ENCODE measurements at regions not wholly inside any gene's neighbourhood (a gene's known extent, or its start where the extent isn't known, plus 50 kb on each side); places are given as distances from the start of the nearest gene placed in this dataset.

DNA sequence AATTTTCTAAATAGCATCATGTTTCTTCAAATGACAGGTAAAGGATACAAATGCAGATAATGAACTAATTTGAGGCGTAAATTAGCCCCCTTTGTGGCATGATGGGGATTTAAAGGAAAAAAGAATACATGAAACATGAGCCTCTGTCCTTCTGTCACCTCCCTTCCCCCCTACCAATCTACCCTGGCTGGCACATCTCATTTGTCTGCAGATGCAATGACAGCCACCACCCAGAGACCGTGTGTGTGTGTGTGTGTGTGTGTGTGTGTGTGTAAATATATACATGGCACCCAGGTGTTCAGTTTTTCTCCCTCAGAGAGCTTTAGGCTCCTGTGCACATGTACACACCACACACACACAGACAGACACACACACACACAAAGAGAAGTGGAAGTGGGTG lies 451.1 kb downstream of the RWDD3 start:
- DNase-seq, result no peak

DNA sequence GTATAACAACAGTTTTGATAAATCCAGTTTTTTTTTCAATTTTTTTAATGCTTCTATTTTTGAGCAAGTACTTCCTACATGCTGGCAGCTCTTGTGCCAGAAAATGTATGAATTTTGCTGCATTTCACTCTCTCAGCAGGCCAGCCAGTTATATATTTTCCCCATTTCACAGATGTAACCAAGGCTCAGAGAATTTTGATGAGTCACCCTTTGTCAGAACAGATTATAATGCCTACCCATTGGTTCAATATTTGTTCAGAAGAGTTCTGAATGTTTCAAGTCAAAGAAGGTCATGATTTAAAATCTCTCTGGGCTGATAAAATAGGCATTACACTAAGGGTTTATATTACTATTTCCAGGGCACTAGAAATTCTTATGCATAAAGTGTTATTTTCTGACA lies 452.2 kb downstream of the RWDD3 start:
- no peak for DNase-seq

DNA sequence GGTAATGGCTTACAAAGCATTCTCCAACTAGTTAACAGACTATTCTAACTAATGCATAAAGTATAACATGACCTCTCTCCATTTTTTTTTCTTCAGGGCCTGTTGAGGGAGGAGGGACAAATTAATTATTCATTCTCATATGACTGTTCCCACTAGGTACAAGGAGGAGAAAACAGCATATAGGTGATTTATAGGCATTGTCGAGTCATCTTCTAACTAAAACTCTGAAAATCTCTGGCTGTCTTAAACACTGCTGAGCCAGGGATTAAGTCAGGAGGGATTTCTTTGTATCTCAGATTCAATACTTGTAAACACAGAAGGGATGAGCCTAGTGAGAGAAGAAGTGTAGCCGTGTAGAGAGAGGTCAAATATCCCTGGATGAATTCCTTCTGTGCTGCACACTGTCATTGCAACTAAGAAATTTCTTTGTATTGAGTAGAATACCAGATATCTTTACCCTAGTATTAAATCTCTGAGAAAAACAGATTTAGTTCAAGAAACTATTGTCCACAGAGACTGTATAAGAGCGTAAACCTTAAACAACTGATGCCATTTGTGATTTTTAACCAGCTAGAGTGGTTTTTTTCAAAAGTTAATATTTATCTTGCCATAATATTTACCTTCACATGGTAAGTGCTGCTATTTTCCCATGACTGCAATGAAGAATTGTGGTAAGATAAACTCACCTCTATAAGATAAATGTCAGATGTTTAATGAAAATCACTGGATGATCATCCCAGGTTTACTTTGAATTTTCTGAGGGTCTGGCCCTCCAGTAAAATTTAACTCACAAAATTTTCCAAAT lies 465.3 kb downstream of the RWDD3 start:
- no peak for DNase-seq

DNA sequence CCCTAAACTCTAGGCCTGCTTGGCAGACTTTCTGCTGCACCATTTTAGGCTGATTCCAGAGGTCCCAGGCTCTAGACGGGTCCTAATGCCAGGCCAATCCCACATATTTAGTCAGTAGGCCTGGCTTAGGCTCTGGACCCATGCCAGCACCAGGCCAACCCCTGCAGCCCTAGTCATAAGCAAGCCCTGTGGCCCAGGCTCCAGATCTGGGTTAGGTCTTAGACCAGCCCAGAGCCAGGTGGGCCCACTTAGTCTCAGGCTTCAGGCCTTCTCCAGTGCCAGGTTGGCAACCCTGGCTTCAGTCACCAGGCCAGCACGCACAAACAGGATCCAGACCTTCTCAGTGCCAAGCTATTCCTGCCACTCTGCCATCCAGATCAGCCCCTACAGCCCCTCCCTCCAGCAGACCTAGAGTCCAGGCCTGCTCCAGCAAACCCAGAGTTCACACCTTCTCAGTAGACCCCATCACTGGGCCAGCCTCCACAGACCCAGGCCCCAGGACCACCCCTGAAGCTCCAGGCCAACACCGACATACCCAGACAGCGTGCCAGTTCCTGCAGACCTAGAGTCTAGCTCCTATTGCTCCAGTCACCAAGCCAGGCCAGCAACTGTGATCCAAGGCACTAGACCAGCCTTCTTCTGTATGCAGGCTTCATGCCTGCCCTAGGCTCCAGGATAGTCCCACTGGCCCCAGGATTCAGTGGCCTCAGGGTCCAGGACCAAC lies 467.6 kb downstream of the RWDD3 start:
- no peak for DNase-seq

DNA sequence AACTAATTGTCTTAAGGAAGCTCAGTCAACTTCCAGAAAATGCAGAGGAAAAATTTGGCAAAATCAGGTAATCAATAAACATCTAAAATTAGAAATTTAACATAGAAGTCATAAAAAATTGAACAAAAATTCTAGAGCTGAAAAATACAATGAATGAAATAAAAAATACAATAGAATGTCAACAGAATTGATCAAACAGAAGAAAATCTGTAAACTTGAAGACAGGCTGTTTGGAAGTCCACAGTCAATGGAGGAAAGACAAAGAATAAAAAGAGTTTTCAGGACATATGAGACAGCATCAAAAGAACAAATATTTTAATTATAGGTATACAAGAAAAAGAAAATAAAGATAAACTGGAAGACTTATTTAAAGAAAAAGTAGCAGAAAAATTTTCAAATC lies 469.0 kb downstream of the RWDD3 start:
- DNase-seq, result no peak

DNA sequence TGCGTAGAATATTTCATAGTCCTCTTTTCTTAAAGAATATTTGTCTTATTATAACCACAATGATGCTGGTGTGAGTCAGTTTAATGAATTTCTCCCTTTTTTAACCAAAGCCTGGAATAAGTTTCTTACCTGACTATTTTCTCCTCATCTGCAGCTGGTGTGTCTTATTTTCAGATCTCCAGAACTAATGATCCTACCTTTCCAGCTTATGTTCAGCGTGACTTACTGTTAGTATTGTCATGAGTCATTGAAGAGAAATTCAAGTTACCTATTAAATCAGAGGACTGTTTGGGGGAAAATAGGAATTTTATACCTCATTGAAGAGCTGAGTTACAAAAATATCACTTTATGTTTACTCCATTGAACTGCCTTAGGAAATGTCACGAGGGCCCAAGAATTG lies 482.1 kb downstream of the RWDD3 start:
- no peak for DNase-seq

DNA sequence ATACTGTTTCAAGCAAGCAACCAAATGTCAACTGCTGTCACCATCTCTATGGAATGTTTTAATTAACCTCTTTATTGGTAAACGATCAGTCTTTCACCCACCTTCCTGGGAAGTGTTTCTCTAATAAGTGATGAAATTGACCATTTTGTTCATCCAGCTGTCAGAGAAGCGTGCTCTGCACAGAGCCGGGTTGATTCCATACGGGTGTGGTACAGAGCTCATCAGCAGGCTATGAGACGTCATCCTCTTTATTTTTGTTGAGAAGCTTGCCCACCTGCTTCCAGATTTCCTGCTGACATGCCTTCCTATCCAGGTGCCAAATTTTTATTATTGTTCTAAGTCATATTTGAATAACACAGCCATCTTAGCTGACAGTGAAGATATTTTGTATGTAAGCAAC lies 482.5 kb downstream of the RWDD3 start:
- DNase-seq, result no peak

DNA sequence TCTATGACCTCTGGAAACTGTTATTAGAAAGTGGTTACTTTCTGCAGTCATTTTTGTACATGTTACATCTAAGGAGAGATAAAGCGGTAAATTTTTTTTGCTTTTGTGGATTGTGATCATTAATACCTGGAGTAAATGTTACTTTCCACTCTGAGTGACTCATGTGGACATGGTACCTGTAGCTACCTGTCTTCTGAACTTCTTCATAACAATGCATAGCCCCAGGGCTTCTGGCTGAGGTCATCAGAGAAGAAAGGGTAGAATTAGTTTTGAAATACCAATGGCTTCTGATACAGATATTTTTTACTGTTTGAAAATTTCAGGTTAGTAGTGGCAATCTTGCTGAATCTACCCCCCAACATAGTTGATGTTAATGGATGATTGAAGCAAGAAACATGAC lies 489.3 kb downstream of the RWDD3 start:
- DNase-seq, result no peak

DNA sequence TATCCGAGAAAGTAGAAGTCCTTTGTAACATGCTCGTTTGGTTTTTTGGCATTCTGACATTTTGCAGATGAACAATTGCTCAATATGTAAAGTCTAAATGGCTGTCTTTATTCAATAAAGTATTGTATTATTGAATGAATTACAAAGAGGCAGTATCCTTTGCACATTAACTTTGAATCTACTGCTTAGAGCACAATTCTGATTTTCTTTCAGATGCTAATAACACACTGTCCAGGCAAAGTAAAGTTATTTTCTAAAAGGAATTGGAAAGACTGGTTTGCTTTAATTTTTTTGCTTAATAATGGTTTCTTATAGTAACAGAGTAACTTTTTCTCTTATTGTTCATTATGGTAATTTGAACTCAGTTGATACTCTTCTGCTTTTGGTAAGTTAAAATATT lies 494.8 kb downstream of the RWDD3 start:
- no peak for DNase-seq

DNA sequence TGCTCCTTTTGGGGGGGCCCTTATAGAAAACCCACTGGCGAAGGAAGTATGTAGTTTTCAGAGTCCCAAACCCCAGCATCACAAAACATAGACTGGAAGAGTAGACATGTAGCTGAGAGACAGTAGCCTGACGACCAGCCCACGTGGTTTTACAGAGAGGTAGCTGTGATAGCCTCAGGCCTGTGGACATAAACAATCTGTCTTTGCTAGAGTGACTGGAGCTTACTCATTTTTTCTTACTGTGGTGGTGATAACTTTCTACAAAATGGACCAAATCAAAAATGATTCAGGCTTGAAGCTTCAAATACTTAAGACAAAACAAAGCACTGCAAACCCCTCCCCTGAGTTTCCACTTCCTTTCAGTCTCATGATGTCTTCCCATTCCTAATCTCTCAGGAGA lies 497.0 kb downstream of the RWDD3 start:
- DNase-seq, result no peak

DNA sequence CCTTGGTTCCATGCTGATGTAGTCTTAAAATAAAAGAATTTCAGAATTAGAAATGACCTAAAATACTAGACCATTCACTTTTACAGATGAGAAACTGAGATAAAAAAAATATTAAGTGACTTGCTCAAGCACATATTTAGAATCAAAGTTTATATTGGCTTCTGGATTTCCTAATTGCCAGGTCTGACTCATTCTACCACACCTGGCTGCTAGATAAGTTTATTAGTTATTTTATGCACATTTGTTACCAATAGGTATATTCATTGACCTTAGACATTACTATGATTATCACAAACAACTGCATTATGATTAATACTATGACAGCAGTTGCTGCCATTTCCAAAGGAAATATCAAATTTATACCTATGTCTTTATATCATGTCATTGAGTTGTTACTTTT lies 497.5 kb downstream of the RWDD3 start:
- DNase-seq, result no peak

DNA sequence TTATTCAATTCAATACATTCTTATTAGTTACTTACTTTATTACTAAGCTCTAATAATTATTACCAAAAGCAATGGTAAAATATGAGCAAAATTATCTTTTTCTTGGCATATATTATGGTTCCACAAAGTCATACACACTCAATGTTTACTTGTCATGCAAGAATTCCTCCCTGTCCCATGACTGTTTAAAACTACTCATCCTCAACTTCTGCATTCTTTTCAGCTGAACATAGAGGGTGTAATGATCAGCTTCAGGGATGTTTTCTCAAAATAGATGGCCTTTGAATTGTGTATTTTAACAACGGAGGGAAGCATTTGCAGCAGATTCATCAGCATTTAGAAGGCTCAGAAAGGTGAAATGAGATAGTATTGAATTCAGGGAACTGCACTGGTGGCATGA lies 499.0 kb downstream of the RWDD3 start:
- DNase-seq, result no peak

DNA sequence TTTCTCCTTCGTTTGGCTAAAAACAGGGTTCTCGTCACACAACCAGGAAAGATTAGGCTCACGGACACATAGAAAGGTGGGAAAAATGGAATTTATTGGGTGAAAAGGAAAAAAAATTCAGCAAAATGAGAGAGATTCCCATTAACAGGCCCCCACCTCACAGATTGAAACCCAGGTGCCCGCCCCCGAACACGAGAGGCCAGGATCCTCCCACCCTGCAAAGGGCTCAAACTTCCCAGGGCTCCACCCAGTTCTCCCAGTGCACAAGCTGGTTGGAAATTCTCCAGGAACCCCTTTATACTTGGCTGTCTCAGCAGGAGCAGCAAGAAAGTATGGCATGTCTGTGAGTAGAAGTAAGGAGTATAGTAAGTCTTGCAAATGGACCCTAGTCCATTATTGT lies 499.7 kb downstream of the RWDD3 start:
- no peak for DNase-seq

DNA sequence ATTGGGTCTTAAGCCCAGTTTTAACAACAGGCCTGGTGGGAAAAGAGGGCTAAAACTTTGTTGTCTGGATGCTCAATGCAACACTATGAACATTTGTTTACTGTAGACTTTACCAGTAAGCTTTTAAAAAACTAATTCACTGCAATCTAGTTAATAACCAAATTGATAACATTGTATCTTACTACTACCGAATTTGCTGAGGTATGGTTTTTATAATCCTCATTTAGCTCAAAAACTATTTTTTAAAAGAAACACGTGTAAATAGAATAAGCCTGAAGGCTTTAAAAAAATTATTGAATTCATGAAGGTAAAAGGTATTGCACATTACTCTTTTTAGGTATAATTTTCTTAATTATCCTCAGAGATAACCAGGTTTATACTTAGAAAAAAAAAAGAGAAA lies 500.6 kb downstream of the RWDD3 start:
- DNase-seq, result no peak

DNA sequence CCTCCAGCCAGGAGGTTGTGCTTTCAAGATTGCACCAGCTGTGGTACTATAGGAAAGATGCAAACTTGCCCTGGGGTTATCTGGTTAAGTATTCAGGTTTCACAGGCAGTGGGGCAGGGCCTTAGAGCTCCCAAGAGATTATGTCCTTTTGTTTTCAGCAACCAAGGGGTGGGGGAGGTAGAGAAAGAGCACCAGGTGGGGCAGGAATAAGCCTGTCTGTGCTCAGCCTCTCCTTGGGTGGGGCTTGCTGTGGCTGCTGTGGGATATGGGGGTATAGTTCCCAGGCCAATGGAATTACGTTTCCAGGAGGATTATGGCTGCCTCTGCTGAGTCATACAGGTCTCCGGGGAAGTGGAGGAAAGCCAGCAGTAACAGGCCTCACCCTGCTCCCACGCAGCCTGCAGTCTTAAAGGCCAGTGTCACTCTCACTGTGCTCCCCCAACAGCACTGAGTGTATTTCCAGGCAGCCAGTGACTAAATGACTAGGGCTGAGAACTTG lies 508.6 kb downstream of the RWDD3 start:
- DNase-seq, result no peak

DNA sequence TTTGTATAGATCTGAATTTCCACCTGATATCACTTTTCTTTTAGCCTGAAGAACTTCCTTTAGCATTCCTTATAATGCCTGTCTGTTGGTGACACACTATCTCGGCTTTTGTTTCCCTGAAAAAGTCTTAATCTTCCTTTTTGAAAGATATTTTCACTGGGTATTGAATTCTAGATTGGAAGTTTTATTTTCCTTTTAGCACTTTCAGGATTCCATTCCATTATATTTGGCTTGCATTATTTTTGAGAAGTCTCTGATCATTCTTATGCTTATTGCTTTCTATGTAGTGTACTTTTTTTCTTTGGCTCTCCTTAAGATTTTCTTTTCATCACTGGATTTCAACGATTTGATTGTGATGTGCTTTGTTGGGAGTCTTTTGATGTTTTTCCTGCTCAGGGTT lies 510.7 kb downstream of the RWDD3 start:
- DNase-seq, result no peak

DNA sequence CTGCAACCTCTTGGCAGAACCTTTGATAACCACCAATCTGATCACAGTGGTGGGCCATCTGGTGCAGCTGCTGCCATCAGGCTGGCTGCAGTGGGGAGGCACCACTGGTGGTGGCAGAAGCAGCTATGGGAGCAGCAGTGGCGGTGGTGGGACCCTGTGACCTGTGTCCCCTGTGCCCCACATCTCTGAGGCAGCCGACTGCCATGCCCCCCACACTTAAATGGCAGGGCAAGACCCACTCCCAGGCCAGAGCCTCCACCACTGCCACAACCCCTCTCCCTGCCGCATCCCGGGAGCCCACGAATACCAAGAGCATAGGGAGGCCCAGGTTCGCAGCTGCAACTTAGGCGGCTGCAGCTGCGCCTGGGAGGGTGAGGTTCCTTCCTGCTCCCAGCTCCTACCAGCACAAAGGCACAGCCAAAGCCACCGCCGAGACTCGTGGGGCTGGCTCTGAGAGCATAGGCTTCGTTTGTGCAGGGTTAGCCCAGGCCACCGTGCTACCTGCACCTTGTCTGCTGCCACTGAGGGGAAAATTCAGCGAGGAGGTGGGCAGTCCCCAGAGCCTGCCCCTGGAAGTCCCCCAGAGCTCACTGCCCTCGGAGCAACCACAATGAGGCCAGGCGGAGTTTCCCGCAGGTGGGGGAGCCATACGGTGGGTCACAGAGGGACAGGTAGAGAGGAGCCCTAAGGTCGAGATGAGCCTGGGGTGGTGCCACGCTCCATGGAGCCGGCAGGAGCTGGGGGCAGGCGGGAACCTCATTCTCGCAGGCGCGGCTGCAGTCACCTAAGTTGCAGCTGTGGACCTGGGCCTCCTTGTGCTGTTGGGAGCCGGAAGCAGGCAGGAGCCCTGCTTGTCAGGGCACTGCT lies 518.7 kb downstream of the RWDD3 start:
- DNase-seq, result no peak

DNA sequence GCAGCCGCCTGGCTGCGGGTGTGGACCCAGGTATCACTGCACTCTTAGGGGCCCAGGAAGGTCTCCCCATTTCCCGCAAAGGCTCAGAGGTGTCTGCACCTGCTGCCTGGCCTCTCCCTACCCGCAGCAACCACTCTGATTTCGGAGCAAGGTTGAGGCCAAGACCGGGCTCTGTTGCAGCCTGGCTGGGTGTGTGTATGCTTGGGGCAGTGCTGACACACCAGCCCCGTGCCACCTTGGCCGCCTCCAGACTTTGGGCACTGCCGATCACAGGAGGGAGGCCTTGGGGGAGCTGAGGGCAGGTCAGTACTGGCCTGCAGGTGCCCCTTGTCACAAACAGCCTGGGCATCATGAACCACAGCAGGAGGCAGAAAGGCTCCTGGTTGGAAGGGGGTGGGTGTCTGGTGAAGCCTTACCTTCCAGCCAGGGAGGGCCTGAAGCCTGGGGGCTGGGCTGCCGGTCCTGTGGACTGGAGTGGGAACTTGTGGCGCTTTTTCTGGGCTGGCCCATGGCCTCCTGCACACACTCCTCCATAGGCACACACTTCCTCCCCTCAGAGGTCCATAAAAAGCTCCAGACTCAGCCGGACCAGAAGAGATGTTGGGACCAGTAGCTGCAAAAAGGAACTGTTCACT lies 519.5 kb downstream of the RWDD3 start:
- no peak for DNase-seq

DNA sequence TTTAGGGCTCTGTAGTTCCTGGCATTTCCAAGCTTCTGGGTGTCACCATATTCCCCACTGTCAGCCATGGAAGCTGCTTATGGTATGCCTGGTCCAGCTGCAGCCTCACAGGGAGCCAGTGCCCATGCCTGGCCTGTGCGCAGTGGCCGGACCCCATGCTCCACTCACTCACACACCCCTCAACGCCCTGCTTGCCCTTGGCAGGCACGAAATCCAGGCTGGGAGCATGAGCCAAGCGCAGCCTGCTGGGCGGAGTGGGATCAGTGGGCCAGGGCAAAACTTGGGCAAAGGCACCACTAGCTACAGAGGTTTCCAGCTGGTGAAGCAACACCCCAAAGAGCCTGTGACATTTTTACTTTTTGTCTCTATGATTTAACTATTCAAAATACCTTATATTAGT lies 520.4 kb downstream of the RWDD3 start:
- DNase-seq, result no peak

DNA sequence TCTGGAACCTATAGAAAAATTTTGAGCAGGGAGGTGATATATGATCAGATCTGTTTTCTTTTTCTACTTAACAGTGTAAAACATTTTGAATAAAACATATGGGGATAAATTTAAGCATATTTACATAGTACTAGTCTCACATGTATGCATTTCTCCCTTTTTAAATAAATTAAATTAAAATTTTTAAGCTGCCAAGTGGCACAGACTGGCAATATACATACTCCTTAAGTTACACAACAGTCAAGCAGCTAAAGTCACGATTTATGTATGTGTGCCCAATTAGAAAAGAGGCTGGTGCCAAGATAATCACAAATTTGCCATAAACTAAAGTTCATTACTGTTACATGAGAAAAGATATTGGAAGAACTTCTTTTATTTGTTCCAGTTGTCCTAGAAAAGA lies 532.0 kb downstream of the RWDD3 start:
- DNase-seq, result no peak

DNA sequence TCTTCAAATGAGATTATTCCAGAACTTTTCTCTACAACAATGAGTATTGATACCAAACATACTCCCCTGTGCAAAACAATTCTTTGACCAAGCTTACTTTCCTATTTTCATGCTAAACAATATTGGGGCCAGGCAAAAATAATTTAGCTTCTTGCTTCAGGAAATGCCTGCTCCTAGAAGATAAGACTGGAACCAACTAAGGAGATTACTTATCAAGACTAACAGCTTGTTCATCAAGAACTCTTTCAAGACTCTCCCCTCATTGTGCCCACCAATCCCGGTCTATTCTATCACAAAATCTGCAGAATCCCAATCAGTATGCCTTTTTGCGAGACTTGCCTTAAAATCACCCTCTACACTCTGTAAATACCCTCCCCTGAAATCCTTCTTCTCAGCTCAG lies 536.6 kb downstream of the RWDD3 start:
- no peak for DNase-seq

DNA sequence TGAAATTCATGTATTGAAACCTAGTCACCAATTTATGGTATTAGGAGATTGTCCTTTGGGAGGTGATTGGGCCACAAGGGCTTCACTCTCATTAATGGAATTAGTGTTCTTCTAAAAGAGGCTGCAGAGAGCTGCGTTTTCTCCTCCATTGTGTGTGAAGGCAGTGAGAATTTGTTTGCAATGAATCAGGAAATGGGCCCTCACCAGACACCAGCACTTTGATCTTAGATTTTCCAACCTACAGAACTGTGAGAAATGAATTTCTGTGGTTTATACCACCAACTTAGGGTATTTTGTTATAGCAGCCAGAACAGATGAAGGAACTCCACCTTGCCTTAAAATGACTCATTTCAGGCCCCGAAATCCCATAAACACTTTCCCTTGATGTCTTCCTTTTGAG lies 544.2 kb downstream of the RWDD3 start:
- DNase-seq, result no peak

DNA sequence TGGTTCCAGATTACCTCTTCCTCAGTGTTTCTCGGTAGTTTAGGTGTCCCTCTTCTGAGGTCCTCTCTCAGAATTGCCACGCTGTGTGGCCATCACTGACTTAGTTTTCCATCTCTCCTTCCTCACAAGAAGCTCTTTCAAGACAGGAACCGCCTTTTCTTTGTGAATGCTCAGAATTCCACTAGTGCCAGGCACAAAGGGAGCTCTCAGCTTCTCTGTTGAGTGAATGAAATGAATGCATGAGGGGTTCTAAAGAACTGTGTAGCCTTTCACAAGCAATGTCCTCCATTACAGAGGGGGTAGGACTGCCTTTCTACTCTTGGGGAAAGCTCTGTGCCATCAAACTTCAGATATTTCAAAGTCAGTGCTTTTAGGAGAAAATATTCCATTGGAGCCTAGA lies 546.8 kb downstream of the RWDD3 start:
- DNase-seq, result no peak

All from occipital lobe (tissue), 1 donor.